ENCODE measurements at regions not wholly inside any gene's neighbourhood (a gene's known extent, or its start where the extent isn't known, plus 50 kb on each side); places are given as distances from the start of the nearest gene placed in this dataset.
"Not testable (repeated sequence)": the region's sequence is repeated elsewhere in the genome, so short reads cannot be mapped to it uniquely, and the experiment has no call there.

- no peak for DNase-seq (ENCODE audit: low read depth in 4 of 4, low spot score in 2 of 4)
Observed at GRCh38 chr10:85413570-85413969, 953.0 kb downstream of the GRID1 start.

DNA sequence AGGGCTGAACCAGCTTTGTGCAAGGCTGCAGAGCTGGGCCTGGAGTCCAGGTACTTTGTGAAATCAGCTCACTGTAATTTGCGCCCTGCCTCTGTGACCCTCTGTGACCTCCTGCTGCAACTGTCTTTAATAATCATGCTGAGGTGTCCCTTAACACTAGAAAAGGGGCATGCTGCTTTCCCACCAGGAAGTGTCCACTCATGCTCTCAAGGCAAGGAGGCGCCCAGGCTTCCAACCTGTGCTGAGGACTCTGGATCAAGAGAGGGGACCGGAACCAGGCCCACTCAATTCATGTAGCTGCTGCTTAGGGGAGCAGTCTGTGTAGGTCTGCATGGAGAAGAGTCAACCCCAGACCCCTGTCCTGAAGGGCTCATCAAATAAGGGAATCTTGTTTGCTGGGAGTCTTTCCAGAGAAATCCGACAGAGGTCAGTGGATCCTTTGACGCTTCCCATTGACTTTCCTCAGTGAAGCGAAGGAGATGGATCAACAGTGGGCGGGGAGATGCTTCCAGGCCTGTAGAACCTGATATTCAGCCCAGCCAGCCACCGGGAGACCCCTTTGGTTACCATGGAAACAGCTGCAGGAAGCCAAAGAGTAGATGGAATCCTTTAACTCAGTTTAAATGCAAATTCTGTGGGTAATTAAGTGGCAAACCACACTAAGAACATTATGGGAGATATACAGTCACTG, 945.9 kb downstream of the GRID1 start:
- no peak for DNase-seq (ENCODE audit: low read depth in 4 of 4, low spot score in 2 of 4)

DNA sequence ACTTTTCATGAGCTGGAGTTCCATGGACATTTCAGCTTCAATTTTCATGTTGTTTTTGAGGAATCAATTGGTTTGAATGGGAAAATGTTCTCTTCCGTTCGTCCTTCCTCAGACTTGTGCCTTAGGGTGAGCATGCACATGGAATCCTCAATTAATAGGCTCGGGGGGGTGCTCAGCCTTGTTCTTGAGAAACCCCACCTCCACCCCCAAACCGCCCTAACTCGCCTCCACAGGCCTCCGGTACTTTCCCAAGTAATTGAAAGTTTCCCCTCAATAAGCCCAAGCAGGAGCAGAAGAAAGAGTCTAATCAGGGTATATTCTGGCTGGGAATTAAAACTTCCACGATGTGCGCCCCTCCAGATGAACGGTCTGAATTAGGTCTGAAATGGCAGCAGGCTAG, 945.2 kb downstream of the GRID1 start:
- no peak for DNase-seq (ENCODE audit: low read depth in 4 of 4, low spot score in 2 of 4)

GRCh38 chr10:85429126-85429525, 937.5 kb downstream of the GRID1 start:
- DNase-seq (ENCODE audit: low read depth in 4 of 4, low spot score in 2 of 4): no peak

- no peak for DNase-seq (ENCODE audit: low read depth in 4 of 4, low spot score in 2 of 4)
Observed at GRCh38 chr10:85430991-85431390, 935.6 kb downstream of the GRID1 start.

DNA sequence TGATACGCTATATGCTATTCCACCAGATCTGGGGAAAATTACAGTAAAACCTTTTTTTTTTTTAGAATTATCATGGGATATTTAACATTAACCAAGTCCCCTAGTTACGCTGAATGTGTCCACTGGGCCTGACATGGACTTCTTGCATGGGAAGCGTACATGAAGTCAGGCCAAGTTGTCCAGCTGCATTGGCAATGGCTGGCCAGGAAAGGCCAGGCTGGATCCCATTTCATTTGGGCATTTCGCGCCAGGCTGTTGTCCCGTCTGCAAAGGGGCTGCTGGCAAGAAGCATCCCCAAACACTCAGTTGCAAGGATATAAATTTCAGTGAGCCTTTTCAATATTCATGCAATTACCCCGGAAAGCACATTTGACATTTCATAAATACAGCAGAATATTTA, 933.3 kb downstream of the GRID1 start:
- DNase-seq (ENCODE audit: low read depth in 4 of 4, low spot score in 2 of 4): no peak

- no peak for DNase-seq (ENCODE audit: low read depth in 4 of 4, low spot score in 2 of 4)
Observed at GRCh38 chr10:85444868-85445267, 921.7 kb downstream of the GRID1 start.

DNA sequence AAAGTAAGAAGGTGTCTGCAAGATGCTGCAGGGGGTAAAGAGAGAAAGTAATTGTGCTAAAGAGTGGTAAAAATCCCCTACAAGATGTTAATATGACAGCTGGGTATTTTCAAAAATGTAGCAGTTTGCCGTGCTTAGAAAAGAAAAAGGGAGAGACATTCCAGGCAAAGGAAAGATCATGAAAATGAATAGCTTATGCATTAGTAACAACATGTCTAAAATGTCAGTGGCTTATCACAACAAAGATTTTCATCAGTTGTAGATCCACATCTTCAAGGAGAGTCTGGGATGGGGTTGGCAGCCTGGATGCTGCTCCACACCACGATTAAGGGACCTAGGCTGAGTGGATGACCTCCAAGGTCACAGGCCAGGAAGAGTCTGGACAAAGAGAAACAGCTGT, 920.9 kb downstream of the GRID1 start:
- DNase-seq (ENCODE audit: low read depth in 4 of 4, low spot score in 2 of 4): no peak

- DNase-seq (ENCODE audit: low read depth in 4 of 4, low spot score in 2 of 4): no peak
Observed at GRCh38 chr10:85446827-85447226, 919.8 kb downstream of the GRID1 start.

DNA sequence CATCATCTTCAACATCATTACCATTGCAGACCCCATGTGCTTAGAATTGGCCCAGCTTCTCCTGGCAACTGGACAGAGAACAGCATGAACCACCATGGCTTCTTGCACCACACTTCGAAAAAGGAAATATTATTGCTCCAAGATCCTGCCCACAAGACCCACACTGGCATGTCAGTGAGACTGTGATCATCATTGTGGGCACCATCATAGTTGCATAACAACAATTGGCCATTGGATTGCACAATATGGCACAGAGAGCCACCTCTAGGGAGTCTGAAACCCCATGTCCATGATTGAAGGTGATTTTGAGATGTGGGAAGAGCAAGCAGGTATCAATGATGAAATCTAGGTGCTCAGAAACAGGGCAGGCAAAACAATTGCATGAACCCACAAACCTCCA, 918.9 kb downstream of the GRID1 start:
- DNase-seq (ENCODE audit: low read depth in 4 of 4, low spot score in 2 of 4): no peak

GRCh38 chr10:85448716-85449115, 917.9 kb downstream of the GRID1 start:
- no peak for DNase-seq (ENCODE audit: low read depth in 4 of 4, low spot score in 2 of 4)

DNA sequence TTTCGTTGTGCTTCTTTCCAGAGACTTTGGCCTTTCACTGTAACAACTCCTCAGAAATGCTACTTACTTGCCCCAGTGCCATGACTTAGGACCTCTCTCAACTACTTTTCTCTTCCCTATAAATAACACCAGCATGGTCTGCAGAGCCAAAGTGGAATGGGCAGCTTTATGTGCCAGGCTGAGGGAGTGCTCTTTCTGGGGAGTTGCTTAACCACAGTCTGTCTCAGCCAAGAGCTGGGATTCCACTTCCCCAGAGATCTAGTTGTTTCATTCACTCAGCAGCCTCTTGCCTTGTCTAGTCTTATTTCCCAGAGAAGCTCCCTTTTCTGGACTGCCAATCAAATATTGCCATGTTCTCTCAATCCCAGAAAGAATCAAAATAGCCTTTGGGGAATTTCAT, 912.2 kb downstream of the GRID1 start:
- no peak for DNase-seq (ENCODE audit: low read depth in 4 of 4, low spot score in 2 of 4)

- no peak for DNase-seq (ENCODE audit: low read depth in 4 of 4, low spot score in 2 of 4)
Observed at GRCh38 chr10:85457191-85457590, 909.4 kb downstream of the GRID1 start.

DNA sequence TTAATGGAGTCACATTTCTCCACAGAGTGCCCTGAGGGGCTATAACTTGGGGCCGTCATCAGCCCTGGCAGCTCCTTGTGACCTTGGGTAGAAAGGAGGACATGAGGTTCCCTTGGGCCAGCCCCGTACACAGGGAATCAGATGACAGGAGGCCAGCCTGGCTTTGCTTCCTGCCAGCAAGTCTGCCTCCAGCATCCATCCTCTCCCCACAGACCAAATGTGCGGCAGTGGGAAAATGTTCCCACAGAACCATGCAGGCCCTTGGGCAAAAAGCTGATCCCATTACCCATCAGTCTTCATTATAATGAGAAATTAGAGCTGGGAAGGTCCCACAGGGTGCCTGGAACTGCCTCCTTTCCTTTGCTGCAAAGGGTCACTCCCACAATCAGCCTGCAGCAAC, 908.3 kb downstream of the GRID1 start:
- DNase-seq (ENCODE audit: low read depth in 4 of 4, low spot score in 2 of 4): no peak

DNA sequence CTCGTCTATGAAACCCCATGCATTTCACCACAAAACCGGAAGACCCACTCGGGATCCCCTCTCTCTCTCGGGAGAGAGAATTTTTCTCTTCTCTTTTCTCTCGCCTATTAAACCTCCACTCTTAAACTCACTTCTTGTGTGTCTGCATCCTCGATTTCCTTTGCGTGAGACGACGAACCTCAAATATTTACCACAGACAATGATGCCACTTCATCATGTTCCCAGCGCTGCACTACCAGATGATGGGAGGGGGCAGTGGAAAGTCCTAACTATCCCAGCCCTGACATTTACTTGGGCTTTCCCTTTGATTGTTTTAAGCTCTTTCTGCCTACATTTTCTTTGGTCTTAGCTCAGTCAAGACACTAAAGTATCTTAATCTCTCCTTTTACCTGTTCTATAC, 906.7 kb downstream of the GRID1 start:
- no peak for DNase-seq (ENCODE audit: low read depth in 4 of 4, low spot score in 2 of 4)

DNA sequence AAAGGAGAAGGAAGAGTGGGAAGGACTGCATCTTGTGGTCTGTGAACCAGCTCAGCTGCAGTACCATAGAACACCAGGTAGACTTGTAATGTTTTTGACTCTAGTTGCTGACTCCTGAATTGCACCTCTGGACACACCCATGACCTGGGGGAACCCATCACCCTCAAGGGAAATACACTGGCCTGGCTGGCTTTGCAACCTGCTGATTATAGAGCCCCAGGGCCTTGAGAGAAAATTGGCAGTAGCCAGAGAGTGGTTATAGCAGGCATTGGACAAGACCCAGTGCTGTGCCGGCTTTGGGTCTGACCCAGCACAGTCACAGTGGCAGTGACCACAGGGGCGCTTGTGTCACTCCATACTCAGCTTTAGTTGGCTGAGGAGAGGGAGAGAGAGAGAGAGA, 902.3 kb downstream of the GRID1 start:
- DNase-seq (ENCODE audit: low read depth in 4 of 4, low spot score in 2 of 4): no peak

DNA sequence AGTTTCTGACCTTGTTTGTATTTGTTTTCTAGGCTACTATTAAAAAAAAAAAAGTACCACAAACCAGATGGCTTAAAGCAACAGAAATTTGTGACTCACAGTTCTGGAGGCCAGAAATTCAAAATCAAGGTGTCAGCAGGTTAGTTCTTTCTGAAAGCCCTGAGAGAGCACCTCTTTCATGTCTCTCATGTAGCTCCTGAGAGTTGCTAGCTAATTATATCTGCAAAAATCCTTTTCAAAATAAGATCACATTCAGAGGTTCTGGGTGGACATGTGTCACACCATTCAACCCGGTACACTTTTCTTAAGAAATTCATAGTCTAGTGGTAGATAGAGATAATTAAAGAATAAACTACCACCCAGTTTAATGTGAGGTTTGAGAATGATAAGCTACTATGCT, 888.6 kb downstream of the GRID1 start:
- DNase-seq (ENCODE audit: low read depth in 4 of 4, low spot score in 2 of 4): no peak

DNA sequence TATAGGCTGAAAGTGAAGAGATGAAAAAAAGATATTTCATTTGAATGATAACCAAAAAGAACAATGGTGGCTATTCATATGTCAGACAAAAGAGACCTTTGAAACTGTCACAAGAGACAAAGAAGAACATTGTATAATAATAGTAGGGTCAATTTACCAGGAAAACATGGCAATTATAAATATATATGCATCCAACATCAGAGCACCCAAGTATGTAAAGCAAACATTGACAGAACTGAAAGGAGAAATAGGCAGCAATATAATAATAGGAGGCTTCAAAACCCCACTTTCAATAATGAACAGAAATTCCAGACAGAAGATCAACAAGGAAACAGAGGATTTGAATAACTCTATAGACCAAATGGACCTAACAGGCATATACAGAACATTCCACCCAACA, 876.2 kb downstream of the GRID1 start:
- DNase-seq (ENCODE audit: low read depth in 4 of 4, low spot score in 2 of 4): no peak

GRCh38 chr10:85491652-85492051, 874.9 kb downstream of the GRID1 start:
- DNase-seq (ENCODE audit: low read depth in 4 of 4, low spot score in 2 of 4): no peak

- no peak for DNase-seq (ENCODE audit: low read depth in 4 of 4, low spot score in 2 of 4)
Observed at GRCh38 chr10:85492684-85493083, 873.9 kb downstream of the GRID1 start.

- DNase-seq (ENCODE audit: low read depth in 4 of 4, low spot score in 2 of 4): no peak
Observed at GRCh38 chr10:85493703-85494102, 872.9 kb downstream of the GRID1 start.

GRCh38 chr10:85504641-85505040, 862.0 kb downstream of the GRID1 start:
- DNase-seq (ENCODE audit: low read depth in 4 of 4, low spot score in 2 of 4): not testable (repeated sequence)

- no peak for DNase-seq (ENCODE audit: low read depth in 4 of 4, low spot score in 2 of 4)
Observed at GRCh38 chr10:85508159-85508558, 858.4 kb downstream of the GRID1 start.
